ENCODE measurements at regions not wholly inside any gene's neighbourhood (a gene's known extent, or its start where the extent isn't known, plus 50 kb on each side); places are given as distances from the start of the nearest gene placed in this dataset.

- no peak for ATAC-seq
- TF ChIP-seq, protein P1, sequence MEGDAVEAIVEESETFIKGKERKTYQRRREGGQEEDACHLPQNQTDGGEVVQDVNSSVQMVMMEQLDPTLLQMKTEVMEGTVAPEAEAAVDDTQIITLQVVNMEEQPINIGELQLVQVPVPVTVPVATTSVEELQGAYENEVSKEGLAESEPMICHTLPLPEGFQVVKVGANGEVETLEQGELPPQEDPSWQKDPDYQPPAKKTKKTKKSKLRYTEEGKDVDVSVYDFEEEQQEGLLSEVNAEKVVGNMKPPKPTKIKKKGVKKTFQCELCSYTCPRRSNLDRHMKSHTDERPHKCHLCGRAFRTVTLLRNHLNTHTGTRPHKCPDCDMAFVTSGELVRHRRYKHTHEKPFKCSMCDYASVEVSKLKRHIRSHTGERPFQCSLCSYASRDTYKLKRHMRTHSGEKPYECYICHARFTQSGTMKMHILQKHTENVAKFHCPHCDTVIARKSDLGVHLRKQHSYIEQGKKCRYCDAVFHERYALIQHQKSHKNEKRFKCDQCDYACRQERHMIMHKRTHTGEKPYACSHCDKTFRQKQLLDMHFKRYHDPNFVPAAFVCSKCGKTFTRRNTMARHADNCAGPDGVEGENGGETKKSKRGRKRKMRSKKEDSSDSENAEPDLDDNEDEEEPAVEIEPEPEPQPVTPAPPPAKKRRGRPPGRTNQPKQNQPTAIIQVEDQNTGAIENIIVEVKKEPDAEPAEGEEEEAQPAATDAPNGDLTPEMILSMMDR (IDR thresholded peaks at IDR 0.05), result no peak
- no peak for TF ChIP-seq POLR2A (IDR thresholded peaks at IDR 0.05)
- no peaks in the 10 kb centered on the region for H3K27me3 ChIP-seq
- no peak overlapping the region for H3K27ac ChIP-seq
- intact Hi-C loops (cut with DNase I), result no loop called here
- WGBS, 4 donors, result 38 to 51% (median 40%) methylated on average over 3 of the region's 3 CpGs
- H3K9me3 ChIP-seq, result peaks cover 0 to 19% (median 3%) of the 10 kb centered on the region in 12 donors
- DNase-seq, result no peak
- no peaks in the 10 kb centered on the region for H3K36me3 ChIP-seq
- H3K4me1 ChIP-seq, result no peaks in the 10 kb centered on the region
- H3K4me3 ChIP-seq, result no peak overlapping the region
Measured at GRCh38 chr5:104650313-104651055, 1087.9 kb upstream of the NUDT12 start.

GRCh38 chr5:104646416-104646815 lies 1083.8 kb upstream of the NUDT12 start:
- no peaks in the 10 kb centered on the region for H3K4me1 ChIP-seq
- DNase-seq (no peak), ATAC-seq (no peak)
- WGBS, 4 donors, result 64 to 81% (median 73%) methylated on average over 3 of the region's 3 CpGs
- no peak for TF ChIP-seq POLR2A (IDR thresholded peaks at IDR 0.05)
- TF ChIP-seq, protein P1 (IDR thresholded peaks at IDR 0.05), result no peak
- no peak overlapping the region for H3K4me3 ChIP-seq
- intact Hi-C loops (cut with DNase I), result no loop called here
- H3K9me3 ChIP-seq, result peaks cover 0 to 2% (median 0%) of the 10 kb centered on the region in 12 donors
- no peak overlapping the region for H3K27ac ChIP-seq
- H3K27me3 ChIP-seq, result no peaks in the 10 kb centered on the region
- no peaks in the 10 kb centered on the region for H3K36me3 ChIP-seq

DNA sequence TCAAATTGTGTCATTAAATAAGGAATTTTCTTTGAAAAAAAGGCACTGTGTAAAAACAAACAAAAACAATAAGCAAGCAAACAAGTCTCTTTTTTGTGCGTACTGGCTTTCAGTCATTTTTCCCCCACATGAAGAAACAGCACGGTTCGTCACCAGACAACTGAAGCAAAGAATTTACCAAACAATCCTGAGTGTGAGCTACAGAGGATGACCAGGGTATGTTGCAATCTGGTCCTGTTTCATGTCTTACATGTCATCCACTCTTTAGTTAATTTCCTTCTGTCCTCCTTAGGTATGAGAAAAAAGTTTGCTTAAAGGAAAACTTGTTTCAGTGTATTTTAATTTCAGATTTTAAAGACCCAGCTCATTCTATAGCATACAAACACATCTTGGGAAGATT lies 1080.7 kb upstream of the NUDT12 start:
- no peak overlapping the region for H3K4me3 ChIP-seq
- no peaks in the 10 kb centered on the region for H3K4me1 ChIP-seq
- H3K36me3 ChIP-seq, result no peaks in the 10 kb centered on the region
- TF ChIP-seq POLR2A (IDR thresholded peaks at IDR 0.05), result no peak
- TF ChIP-seq, protein P1 (IDR thresholded peaks at IDR 0.05), result no peak
- peaks cover 0 to 2% (median 0%) of the 10 kb centered on the region in 12 donors for H3K9me3 ChIP-seq
- ATAC-seq (no peak), DNase-seq (no peak)
- intact Hi-C loops (cut with DNase I), result no loop called here
- no peaks in the 10 kb centered on the region for H3K27me3 ChIP-seq
- WGBS, 4 donors, result 22 to 54% (median 44%) methylated on average over 3 of the region's 3 CpGs
- H3K27ac ChIP-seq, result no peak overlapping the region

- Histone ChIP-seq H3K36me3 (no peaks in the 10 kb centered on the region), H3K9me3 (no peaks in the 10 kb centered on the region), H3K27me3 (no peaks in the 10 kb centered on the region), H3K27ac (no peak overlapping the region), H3K4me1 (no peaks in the 10 kb centered on the region), H3K4me3 (no peak overlapping the region)
- intact Hi-C loops (cut with DNase I), result no loop called here
- no peak for ATAC-seq
- DNase-seq, result no peak
- TF ChIP-seq, protein P1 (IDR thresholded peaks at IDR 0.05), result no peak
- TF ChIP-seq POLR2A (IDR thresholded peaks at IDR 0.05), result no peak
- WGBS, 4 donors, result 60 to 75% (median 70%) methylated on average over 3 of the region's 3 CpGs
Measured at GRCh38 chr5:104635227-104635626, 1072.6 kb upstream of the NUDT12 start.
